H9 (cell line): ENCODE measurements at regions not wholly inside any gene's neighbourhood (a gene's known extent, or its start where the extent isn't known, plus 50 kb on each side); places are given as distances from the start of the nearest gene placed in this dataset.

Experiments used
- DNase-seq: peaks from one replicate; pipeline ENCODE4 v3.0.0-alpha.2; 2017
- H2AFZ ChIP-seq: one replicate; pipeline ENCODE4 v1.6.1; 2013; ENCODE audit warnings: mild to moderate bottlenecking, low read length, control low read depth, moderate library complexity
- H2AK5ac ChIP-seq: 2 replicates; pipeline ENCODE4 v1.6.1; 2013; ENCODE audit warnings: low read length, control low read depth, mixed read lengths; ENCODE audit not compliant: insufficient read length
- H2BK120ac ChIP-seq: one replicate; pipeline ENCODE4 v1.6.1; 2013; ENCODE audit warnings: low read depth, mild to moderate bottlenecking, low read length, control low read depth, inconsistent platforms; ENCODE audit not compliant: poor library complexity, severe bottlenecking
- H2BK12ac ChIP-seq: 2 replicates; pipeline ENCODE4 v1.6.1; 2013; ENCODE audit warnings: low read length, control low read depth, mixed read lengths, low read depth; ENCODE audit not compliant: insufficient read length
- H2BK15ac ChIP-seq: 2 replicates; pipeline ENCODE4 v1.6.1; 2013; ENCODE audit warnings: low read depth, low read length, control low read depth
- H2BK20ac ChIP-seq: one replicate; pipeline ENCODE4 v1.6.1; 2013; ENCODE audit warnings: low read depth, mild to moderate bottlenecking, low read length, control low read depth, inconsistent platforms; ENCODE audit not compliant: poor library complexity, severe bottlenecking
- H2BK5ac ChIP-seq: 2 replicates; pipeline ENCODE4 v1.6.1; 2013; ENCODE audit warnings: low read length, control low read depth, mixed read lengths; ENCODE audit not compliant: insufficient read length
- H3K14ac ChIP-seq: 2 replicates; pipeline ENCODE4 v1.6.1; 2013; ENCODE audit warnings: low read length, control low read depth; ENCODE audit not compliant: insufficient read depth
- H3K18ac ChIP-seq: 2 replicates; pipeline ENCODE4 v1.6.1; 2013; ENCODE audit warnings: low read depth, mild to moderate bottlenecking, mixed read lengths, low read length, control low read depth; ENCODE audit not compliant: insufficient read length
- H3K23ac ChIP-seq: 2 replicates; pipeline ENCODE4 v1.6.1; 2013; ENCODE audit warnings: low read length, control low read depth, mixed read lengths, low read depth; ENCODE audit not compliant: insufficient read length
- H3K23me2 ChIP-seq: 2 replicates; pipeline ENCODE4 v1.6.1; 2013; ENCODE audit warnings: low read depth, mild to moderate bottlenecking, mixed read lengths, low read length, control low read depth; ENCODE audit not compliant: insufficient read length, poor library complexity, severe bottlenecking
- H3K27ac ChIP-seq: 2 replicates; pipeline ENCODE4 v1.5.1; 2013; ENCODE audit warnings: low read length, control low read depth, mixed read lengths, low read depth; ENCODE audit not compliant: insufficient read length
- H3K27me3 ChIP-seq: 2 replicates; pipeline ENCODE4 v1.6.1; 2013; ENCODE audit warnings: low read length, control low read depth, inconsistent platforms; ENCODE audit not compliant: insufficient read depth
- H3K4ac ChIP-seq: 2 replicates; pipeline ENCODE4 v1.6.1; 2013; ENCODE audit warnings: low read depth, mild to moderate bottlenecking, control low read depth, inconsistent platforms, low read length, moderate library complexity
- H3K4me1 ChIP-seq: 2 replicates; pipeline ENCODE4 v1.6.1; 2013; ENCODE audit warnings: low read length, control low read depth, inconsistent platforms; ENCODE audit not compliant: insufficient read depth
- H3K4me2 ChIP-seq: 2 replicates; pipeline ENCODE4 v1.6.1; 2013; ENCODE audit warnings: low read length, control low read depth, mixed read lengths; ENCODE audit not compliant: insufficient read length, insufficient read depth
- H3K56ac ChIP-seq: 2 replicates; pipeline ENCODE4 v1.6.1; 2013; ENCODE audit warnings: low read depth, mild to moderate bottlenecking, mixed read lengths, low read length, control low read depth; ENCODE audit not compliant: insufficient read length
- H3K79me1 ChIP-seq: 2 replicates; pipeline ENCODE4 v1.6.1; 2013; ENCODE audit warnings: low read depth, mild to moderate bottlenecking, moderate library complexity, low read length, control low read depth, inconsistent platforms; ENCODE audit not compliant: insufficient read depth, poor library complexity, severe bottlenecking
- H3K79me2 ChIP-seq: 2 replicates; pipeline ENCODE4 v1.6.1; 2013; ENCODE audit warnings: low read length, control low read depth, inconsistent platforms; ENCODE audit not compliant: insufficient read depth
- H3K9ac ChIP-seq: 2 replicates; pipeline ENCODE4 v1.6.1; 2013; ENCODE audit warnings: low read length, control low read depth, mixed read lengths; ENCODE audit not compliant: insufficient read length; ENCODE audit errors: extremely low read depth
- H3K9me3 ChIP-seq: one replicate; pipeline ENCODE4 v1.6.1; 2013; ENCODE audit warnings: low read depth, low read length, inconsistent platforms; ENCODE audit not compliant: control insufficient read depth
- H3T11ph ChIP-seq: one replicate; pipeline ENCODE4 v1.6.1; 2013; ENCODE audit warnings: mild to moderate bottlenecking, low read length, control low read depth, inconsistent platforms
- H4K20me1 ChIP-seq: one replicate; pipeline ENCODE4 v1.6.1; 2013; ENCODE audit not compliant: control insufficient read depth, insufficient read length, insufficient read depth
- H4K5ac ChIP-seq: 2 replicates; pipeline ENCODE4 v1.6.1; 2013; ENCODE audit warnings: low read depth, mild to moderate bottlenecking, mixed read lengths, low read length, control low read depth; ENCODE audit not compliant: insufficient read length
- H4K8ac ChIP-seq: replicated peaks from 2 replicates; pipeline ENCODE4 v1.6.1; 2013; ENCODE audit warnings: low read length, control low read depth, mixed read lengths, low read depth; ENCODE audit not compliant: insufficient read length
- H4K91ac ChIP-seq: 2 replicates; pipeline ENCODE4 v1.6.1; 2013; ENCODE audit warnings: low read depth, mild to moderate bottlenecking, moderate library complexity, mixed read lengths, low read length, control low read depth; ENCODE audit not compliant: insufficient read length
- H3K27ac Mint-ChIP-seq, 3 experiments: 2 replicates in 2 of 3; 3 replicates in 1 of 3; pipeline ENCODE4 v1.8.0; 2020 to 2021; ENCODE audit warnings: mixed read lengths in 3 of 3, mild to moderate bottlenecking in 1 of 3, moderate library complexity in 1 of 3
- H3K27me3 Mint-ChIP-seq: 2 replicates; pipeline ENCODE4 v1.8.0; 2021; ENCODE audit warnings: low read depth, mild to moderate bottlenecking, moderate library complexity, mixed read lengths
- H3K36me3 Mint-ChIP-seq, 3 experiments: 2 replicates in 2 of 3; 3 replicates in 1 of 3; pipeline ENCODE4 v1.8.0; 2020 to 2021; ENCODE audit warnings: low read depth in 3 of 3, mixed read lengths in 3 of 3; ENCODE audit not compliant: insufficient read depth in 1 of 3
- H3K4me1 Mint-ChIP-seq, 2 experiments: 2 replicates each; pipeline ENCODE4 v1.8.0; 2020; ENCODE audit warnings: mixed read lengths in 2 of 2
- H3K4me3 Mint-ChIP-seq, 2 experiments: 2 replicates in 1 of 2; 3 replicates in 1 of 2; pipeline ENCODE4 v1.8.0; 2020 to 2021; ENCODE audit warnings: mild to moderate bottlenecking in 2 of 2, mixed read lengths in 2 of 2, moderate library complexity in 1 of 2
- H3K9me3 Mint-ChIP-seq, 2 experiments: 2 replicates in 1 of 2; 3 replicates in 1 of 2; pipeline ENCODE4 v1.8.0; 2020; ENCODE audit warnings: mild to moderate bottlenecking in 2 of 2, mixed read lengths in 2 of 2, moderate library complexity in 1 of 2
- CTCF ChIP-seq: fragments of 200-600 bp; sonication (generic); conservative IDR thresholded peaks from 3 replicates; pipeline ENCODE4 v1.8.0; 2021; ENCODE audit warnings: antibody characterized with exemption, mild to moderate bottlenecking
- WGBS: extraction: QIAGEN DNeasy Blood & Tissue Kit; methylation state at CpG from one replicate; pipeline ENCODE4 v1.1.7; 2013; ENCODE audit warnings: missing lambda C conversion rate, low lambda C conversion rate, mixed read lengths; ENCODE audit not compliant: insufficient read length; ENCODE audit errors: extremely low coverage; 5-methylcytosine and 5-hydroxymethylcytosine counted together

- no peak overlapping the region for H4K8ac ChIP-seq
- no peak overlapping the region for H3K27ac Mint-ChIP-seq
- H4K91ac ChIP-seq: no peak overlapping the region
- H3K4me3 Mint-ChIP-seq: no peak overlapping the region
- H2BK15ac ChIP-seq: no peak overlapping the region
- no peak overlapping the region for H2BK12ac ChIP-seq
- no peaks in the 10 kb centered on the region for H3K79me2 ChIP-seq
- no peak overlapping the region for H3K4ac ChIP-seq
- H2BK5ac ChIP-seq: no peak overlapping the region
- no peak overlapping the region for H2BK20ac ChIP-seq
- H2AK5ac ChIP-seq: no peak overlapping the region
- H3K4me1 Mint-ChIP-seq: peaks cover 8 to 11% of the 10 kb centered on the region in 2 experiments
- no peaks in the 10 kb centered on the region for H3K79me1 ChIP-seq
- H3K27me3 Mint-ChIP-seq: no peaks in the 10 kb centered on the region
- no peaks in the 10 kb centered on the region for H3K27me3 ChIP-seq
- H3K9me3 ChIP-seq: peaks cover 13% of the 10 kb centered on the region
- no peak overlapping the region for H3K18ac ChIP-seq
- no peak overlapping the region for H3K4me2 ChIP-seq
- no peak overlapping the region for H3K56ac ChIP-seq
- no peak overlapping the region for H4K5ac ChIP-seq
- no peaks in the 10 kb centered on the region for H3K23me2 ChIP-seq
- no peak overlapping the region for H3K14ac ChIP-seq
- H3K4me1 ChIP-seq: no peaks in the 10 kb centered on the region
- no CpG with 5 or more reads among the region's 1 CpG for WGBS
- H2AFZ ChIP-seq: no peak overlapping the region
- no peak overlapping the region for H3T11ph ChIP-seq
- H3K9ac ChIP-seq: no peak overlapping the region
- no peak for DNase-seq
- peaks cover 46 to 51% of the 10 kb centered on the region in 2 experiments for H3K9me3 Mint-ChIP-seq
- H3K23ac ChIP-seq: no peak overlapping the region
- TF ChIP-seq CTCF: no peak
- no peak overlapping the region for H2BK120ac ChIP-seq
- H3K36me3 Mint-ChIP-seq: peaks cover 8 to 10% (median 8%) of the 10 kb centered on the region in 3 experiments
- no peaks in the 10 kb centered on the region for H4K20me1 ChIP-seq
- no peak overlapping the region for H3K27ac ChIP-seq
Observed at GRCh38 chrX:51435101-51435500, 61.3 kb downstream of the NUDT11 start.
